Memory B cell (primary cell): ENCODE measurements at regions not wholly inside any gene's neighbourhood (a gene's known extent, or its start where the extent isn't known, plus 50 kb on each side); places are given as distances from the start of the nearest gene placed in this dataset.
"Not testable (repeated sequence)": the region's sequence is repeated elsewhere in the genome, so short reads cannot be mapped to it uniquely, and the experiment has no call there.

Source experiments
- ATAC-seq: fragments of 150-1000 bp; cut with Tn5 transposase; 2 replicates; pipeline ENCODE4 v1.10.0; 2021; ENCODE audit warnings: low read depth, mild to moderate bottlenecking, moderate library complexity
- DNase-seq, 2 donors: peaks; one replicate each; pipeline ENCODE4 v3.0.0; 2022; ENCODE audit warnings: low spot score in 2 of 2
- H3K27ac Mint-ChIP-seq: one replicate; pipeline ENCODE4 v1.8.0; 2022; ENCODE audit warnings: mild to moderate bottlenecking, moderate library complexity, mixed read lengths
- H3K27me3 Mint-ChIP-seq: one replicate; pipeline ENCODE4 v1.8.0; 2022; ENCODE audit warnings: mixed read lengths
- H3K36me3 Mint-ChIP-seq: one replicate; pipeline ENCODE4 v1.8.0; 2022; ENCODE audit warnings: mild to moderate bottlenecking, mixed read lengths
- H3K4me1 Mint-ChIP-seq: one replicate; pipeline ENCODE4 v1.8.0; 2022; ENCODE audit warnings: mixed read lengths
- H3K4me3 Mint-ChIP-seq: one replicate; pipeline ENCODE4 v1.8.0; 2022; ENCODE audit warnings: mild to moderate bottlenecking, moderate library complexity, mixed read lengths
- H3K9me3 Mint-ChIP-seq: one replicate; pipeline ENCODE4 v1.8.0; 2022; ENCODE audit warnings: mixed read lengths

- Mint-ChIP-seq H3K27ac (no peak overlapping the region), H3K27me3 (peaks cover 9% of the 10 kb centered on the region), H3K4me3 (no peak overlapping the region), H3K36me3 (no peaks in the 10 kb centered on the region), H3K4me1 (no peaks in the 10 kb centered on the region), H3K9me3 (peaks cover 3% of the 10 kb centered on the region)
- DNase-seq: no peak
- no peak for ATAC-seq
Observed at GRCh38 chrX:37904833-37905232, 57.5 kb upstream of the DYNLT3 start.

GRCh38 chrX:37905436-37906147 lies 58.2 kb upstream of the DYNLT3 start:
- Mint-ChIP-seq H3K4me3 (no peak overlapping the region), H3K36me3 (no peaks in the 10 kb centered on the region), H3K9me3 (peaks cover 3% of the 10 kb centered on the region), H3K4me1 (no peaks in the 10 kb centered on the region), H3K27ac (no peak overlapping the region), H3K27me3 (peaks cover 9% of the 10 kb centered on the region)
- DNase-seq: no peak
- no peak for ATAC-seq

- DNase-seq (no peak), ATAC-seq (no peak)
- Mint-ChIP-seq H3K9me3 (peaks cover 3% of the 10 kb centered on the region), H3K4me3 (no peak overlapping the region), H3K36me3 (no peaks in the 10 kb centered on the region), H3K27ac (no peak overlapping the region), H3K4me1 (no peaks in the 10 kb centered on the region), H3K27me3 (peaks cover 9% of the 10 kb centered on the region)
Observed at GRCh38 chrX:37906357-37906756, 59.0 kb upstream of the DYNLT3 start.

- peaks cover 2% of the 10 kb centered on the region for H3K27me3 Mint-ChIP-seq
- H3K4me1 Mint-ChIP-seq: no peaks in the 10 kb centered on the region
- no peaks in the 10 kb centered on the region for H3K9me3 Mint-ChIP-seq
- DNase-seq: no peak
- no peak overlapping the region for H3K27ac Mint-ChIP-seq
- H3K36me3 Mint-ChIP-seq: no peaks in the 10 kb centered on the region
- no peak overlapping the region for H3K4me3 Mint-ChIP-seq
- no peak for ATAC-seq
Observed at GRCh38 chrX:37910186-37910585, 62.8 kb upstream of the DYNLT3 start.

GRCh38 chrX:37912304-37912703 lies 64.9 kb upstream of the DYNLT3 start:
- no peaks in the 10 kb centered on the region for H3K9me3 Mint-ChIP-seq
- peaks cover 1% of the 10 kb centered on the region for H3K27me3 Mint-ChIP-seq
- H3K36me3 Mint-ChIP-seq: no peaks in the 10 kb centered on the region
- no peaks in the 10 kb centered on the region for H3K4me1 Mint-ChIP-seq
- no peak for ATAC-seq
- DNase-seq: no peak
- no peak overlapping the region for H3K4me3 Mint-ChIP-seq
- H3K27ac Mint-ChIP-seq: no peak overlapping the region

GRCh38 chrX:37912777-37913176 lies 65.4 kb upstream of the DYNLT3 start:
- DNase-seq (no peak), ATAC-seq (no peak)
- no peak overlapping the region for H3K4me3 Mint-ChIP-seq
- H3K36me3 Mint-ChIP-seq: no peaks in the 10 kb centered on the region
- H3K4me1 Mint-ChIP-seq: no peaks in the 10 kb centered on the region
- H3K27me3 Mint-ChIP-seq: peaks cover 3% of the 10 kb centered on the region
- H3K9me3 Mint-ChIP-seq: no peaks in the 10 kb centered on the region
- H3K27ac Mint-ChIP-seq: no peak overlapping the region

- Mint-ChIP-seq H3K4me3 (no peak overlapping the region), H3K27ac (no peak overlapping the region), H3K4me1 (no peaks in the 10 kb centered on the region), H3K27me3 (peaks cover 7% of the 10 kb centered on the region), H3K9me3 (peaks cover 1% of the 10 kb centered on the region), H3K36me3 (no peaks in the 10 kb centered on the region)
- ATAC-seq: no peak
- DNase-seq: no peak
Observed at GRCh38 chrX:37918168-37918567, 70.8 kb upstream of the DYNLT3 start.

GRCh38 chrX:37918703-37919102 lies 71.3 kb upstream of the DYNLT3 start:
- no peaks in the 10 kb centered on the region for H3K36me3 Mint-ChIP-seq
- H3K27me3 Mint-ChIP-seq: peaks cover 6% of the 10 kb centered on the region
- peaks cover 1% of the 10 kb centered on the region for H3K9me3 Mint-ChIP-seq
- no peak overlapping the region for H3K27ac Mint-ChIP-seq
- no peak for ATAC-seq
- no peak overlapping the region for H3K4me3 Mint-ChIP-seq
- H3K4me1 Mint-ChIP-seq: no peaks in the 10 kb centered on the region
- DNase-seq: no peak

- Mint-ChIP-seq H3K36me3 (no peaks in the 10 kb centered on the region), H3K9me3 (peaks cover 1% of the 10 kb centered on the region), H3K4me3 (no peak overlapping the region), H3K27me3 (peaks cover 7% of the 10 kb centered on the region), H3K4me1 (no peaks in the 10 kb centered on the region), H3K27ac (no peak overlapping the region)
- ATAC-seq: no peak
- DNase-seq: no peak
Observed at GRCh38 chrX:37921758-37922157, 74.4 kb upstream of the DYNLT3 start.

- no peak for ATAC-seq
- no peak overlapping the region for H3K27ac Mint-ChIP-seq
- no peaks in the 10 kb centered on the region for H3K4me1 Mint-ChIP-seq
- H3K27me3 Mint-ChIP-seq: peaks cover 5% of the 10 kb centered on the region
- peaks cover 1% of the 10 kb centered on the region for H3K9me3 Mint-ChIP-seq
- no peak overlapping the region for H3K4me3 Mint-ChIP-seq
- H3K36me3 Mint-ChIP-seq: no peaks in the 10 kb centered on the region
- no peak for DNase-seq
Observed at GRCh38 chrX:37922928-37923327, 75.6 kb upstream of the DYNLT3 start.

GRCh38 chrX:37925761-37926160 lies 78.4 kb upstream of the DYNLT3 start:
- not testable (repeated sequence) for H3K4me3 Mint-ChIP-seq, H3K4me1 Mint-ChIP-seq, H3K27me3 Mint-ChIP-seq, ATAC-seq, H3K36me3 Mint-ChIP-seq, H3K27ac Mint-ChIP-seq, H3K9me3 Mint-ChIP-seq, DNase-seq

- no peak overlapping the region for H3K4me3 Mint-ChIP-seq
- no peaks in the 10 kb centered on the region for H3K36me3 Mint-ChIP-seq
- ATAC-seq (no peak), DNase-seq (no peak)
- H3K27me3 Mint-ChIP-seq: peaks cover 6% of the 10 kb centered on the region
- no peaks in the 10 kb centered on the region for H3K4me1 Mint-ChIP-seq
- peaks cover 1% of the 10 kb centered on the region for H3K9me3 Mint-ChIP-seq
- H3K27ac Mint-ChIP-seq: no peak overlapping the region
Observed at GRCh38 chrX:37926700-37927099, 79.3 kb upstream of the DYNLT3 start.

GRCh38 chrX:37942170-37942569 lies 64.2 kb upstream of the SYTL5 start:
- no peak for ATAC-seq
- Mint-ChIP-seq H3K4me3 (no peak overlapping the region), H3K4me1 (no peaks in the 10 kb centered on the region), H3K27me3 (peaks cover 4% of the 10 kb centered on the region), H3K36me3 (no peaks in the 10 kb centered on the region), H3K9me3 (peaks cover 2% of the 10 kb centered on the region), H3K27ac (peak overlapping the region; percentile 46)
- no peak for DNase-seq

GRCh38 chrX:37943554-37944344 lies 62.6 kb upstream of the SYTL5 start:
- no peak for DNase-seq
- Mint-ChIP-seq H3K9me3 (peaks cover 4% of the 10 kb centered on the region), H3K4me1 (no peaks in the 10 kb centered on the region), H3K27me3 (peaks cover 4% of the 10 kb centered on the region), H3K36me3 (no peaks in the 10 kb centered on the region), H3K27ac (no peak overlapping the region), H3K4me3 (no peak overlapping the region)
- no peak for ATAC-seq

- ATAC-seq (no peak), DNase-seq (no peak)
- no peaks in the 10 kb centered on the region for H3K4me1 Mint-ChIP-seq
- H3K27ac Mint-ChIP-seq: no peak overlapping the region
- H3K9me3 Mint-ChIP-seq: peaks cover 4% of the 10 kb centered on the region
- H3K36me3 Mint-ChIP-seq: no peaks in the 10 kb centered on the region
- H3K27me3 Mint-ChIP-seq: peaks cover 4% of the 10 kb centered on the region
- no peak overlapping the region for H3K4me3 Mint-ChIP-seq
Observed at GRCh38 chrX:37946197-37946596, 60.2 kb upstream of the SYTL5 start.
